ENCODE measurements at regions not wholly inside any gene's neighbourhood (a gene's known extent, or its start where the extent isn't known, plus 50 kb on each side); places are given as distances from the start of the nearest gene placed in this dataset.

DNA sequence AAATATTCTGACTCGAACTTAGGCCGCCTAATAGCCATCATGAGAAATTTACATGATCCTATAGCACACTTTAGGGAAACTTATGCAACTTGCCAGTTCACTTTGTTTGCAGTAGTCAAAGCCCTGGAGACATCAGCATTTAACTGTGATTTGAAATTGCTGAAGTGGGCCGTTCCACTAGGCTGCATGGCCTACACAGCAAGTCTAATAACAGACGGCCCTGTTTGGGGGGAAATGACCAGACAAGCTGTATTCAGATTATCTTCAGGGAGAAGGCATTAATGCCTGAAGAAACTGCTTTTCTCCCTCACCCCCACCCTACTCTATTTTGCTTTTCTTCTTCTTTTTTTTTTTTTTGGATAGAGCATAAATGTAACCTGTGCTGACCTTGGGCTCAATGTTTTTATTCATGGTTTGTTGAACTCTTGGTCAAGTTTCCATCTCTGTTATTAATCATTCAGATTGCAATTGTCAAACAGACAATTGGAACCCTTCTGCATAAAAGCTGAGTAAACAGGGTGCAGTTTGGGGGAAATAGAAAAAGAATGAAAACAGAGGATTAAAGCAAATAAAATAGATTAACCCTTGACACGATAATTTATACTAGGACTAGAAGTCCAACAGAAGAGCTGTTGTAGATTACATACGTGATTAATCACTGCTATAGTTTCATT lies 1928.2 kb upstream of the WWC1 start:
- H2AFZ ChIP-seq (ENCODE audit: insufficient read depth, low read depth, low read length, poor library complexity, severe bottlenecking) = no peak overlapping the region
- H4K20me1 ChIP-seq (ENCODE audit: insufficient read depth, low read length) = no peaks in the 10 kb centered on the region
- no peaks in the 10 kb centered on the region for H3K27me3 ChIP-seq (ENCODE audit: control insufficient read depth in 2 of 2, insufficient read depth in 2 of 2, low read length in 2 of 2)
- intact Hi-C loops (cut with micrococcal nuclease) = no loop called here
- no peak overlapping the region for H3K27ac ChIP-seq (ENCODE audit: low read depth in 1 of 2, low read length in 2 of 2)
- H3K36me3 Mint-ChIP-seq = no peaks in the 10 kb centered on the region
- H3K4me3 ChIP-seq (replicated peaks in 1 of 3; ENCODE audit: low read depth in 2 of 3, low read length in 3 of 3) = no peak overlapping the region
- peaks cover 2 to 9% (median 5%) of the 10 kb centered on the region in 7 donors for H3K9me3 Mint-ChIP-seq
- no peak overlapping the region for H3K27ac Mint-ChIP-seq
- no peaks in the 10 kb centered on the region for H3K4me1 ChIP-seq (ENCODE audit: control insufficient read depth in 1 of 2, insufficient read depth in 2 of 2, low read length in 2 of 2)
- H3K36me3 ChIP-seq (replicated peaks in 1 of 2; ENCODE audit: control insufficient read depth in 1 of 2, insufficient read depth in 2 of 2, low read length in 2 of 2) = no peaks in the 10 kb centered on the region
- H3K4me1 Mint-ChIP-seq = no peaks in the 10 kb centered on the region
- no peak overlapping the region for H3K9ac ChIP-seq (ENCODE audit: insufficient read depth, low read length, poor library complexity, severe bottlenecking)
- no CpG with 5 or more reads among the region's 6 CpGs for WGBS (ENCODE audit: insufficient coverage)
- no peak for DNase-seq
- H3K4me2 ChIP-seq (replicated peaks; ENCODE audit: extremely low read depth, low read length, poor library complexity, severe bottlenecking) = no peak overlapping the region
- peaks cover 6 to 11% of the 10 kb centered on the region in 2 donors for H3K9me3 ChIP-seq (replicated peaks in 1 of 2; ENCODE audit: control insufficient read depth in 1 of 2, insufficient read depth in 1 of 2, low read length in 2 of 2)
- TF ChIP-seq, protein P1, sequence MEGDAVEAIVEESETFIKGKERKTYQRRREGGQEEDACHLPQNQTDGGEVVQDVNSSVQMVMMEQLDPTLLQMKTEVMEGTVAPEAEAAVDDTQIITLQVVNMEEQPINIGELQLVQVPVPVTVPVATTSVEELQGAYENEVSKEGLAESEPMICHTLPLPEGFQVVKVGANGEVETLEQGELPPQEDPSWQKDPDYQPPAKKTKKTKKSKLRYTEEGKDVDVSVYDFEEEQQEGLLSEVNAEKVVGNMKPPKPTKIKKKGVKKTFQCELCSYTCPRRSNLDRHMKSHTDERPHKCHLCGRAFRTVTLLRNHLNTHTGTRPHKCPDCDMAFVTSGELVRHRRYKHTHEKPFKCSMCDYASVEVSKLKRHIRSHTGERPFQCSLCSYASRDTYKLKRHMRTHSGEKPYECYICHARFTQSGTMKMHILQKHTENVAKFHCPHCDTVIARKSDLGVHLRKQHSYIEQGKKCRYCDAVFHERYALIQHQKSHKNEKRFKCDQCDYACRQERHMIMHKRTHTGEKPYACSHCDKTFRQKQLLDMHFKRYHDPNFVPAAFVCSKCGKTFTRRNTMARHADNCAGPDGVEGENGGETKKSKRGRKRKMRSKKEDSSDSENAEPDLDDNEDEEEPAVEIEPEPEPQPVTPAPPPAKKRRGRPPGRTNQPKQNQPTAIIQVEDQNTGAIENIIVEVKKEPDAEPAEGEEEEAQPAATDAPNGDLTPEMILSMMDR (IDR thresholded peaks at IDR 0.05) = no peak
- H3K27me3 Mint-ChIP-seq (ENCODE audit: low read depth in 3 of 3) = no peaks in the 10 kb centered on the region
- no peak overlapping the region for H3K4me3 Mint-ChIP-seq
- H3K79me2 ChIP-seq (ENCODE audit: insufficient read depth, low read length) = no peaks in the 10 kb centered on the region

DNA sequence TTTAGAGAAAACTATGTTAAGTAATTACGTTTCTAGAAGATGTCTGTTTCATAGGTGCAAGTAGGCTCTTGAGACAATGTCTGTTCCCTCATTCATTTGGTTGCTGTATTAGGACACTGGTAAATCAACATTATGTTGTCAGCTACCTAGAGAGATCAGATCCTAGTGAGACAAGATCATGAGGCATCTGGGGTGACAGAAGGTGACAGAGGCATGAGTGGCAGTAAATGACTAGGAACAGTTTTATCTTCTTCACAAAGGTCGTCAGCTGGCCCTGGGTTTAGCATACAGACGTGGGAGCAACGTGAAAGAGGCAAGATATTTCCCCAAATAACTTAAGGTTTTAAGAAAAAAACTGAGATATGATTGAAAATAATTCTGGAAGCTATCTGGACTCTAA lies 1926.3 kb upstream of the WWC1 start:
- no peak overlapping the region for H3K4me3 ChIP-seq (replicated peaks in 1 of 3; ENCODE audit: low read depth in 2 of 3, low read length in 3 of 3)
- no peaks in the 10 kb centered on the region for H4K20me1 ChIP-seq (ENCODE audit: insufficient read depth, low read length)
- Mint-ChIP-seq H3K27ac (no peak overlapping the region), H3K36me3 (no peaks in the 10 kb centered on the region), H3K4me1 (no peaks in the 10 kb centered on the region), H3K4me3 (no peak overlapping the region), H3K27me3 (ENCODE audit: low read depth in 3 of 3) (no peaks in the 10 kb centered on the region), H3K9me3 (peaks cover 2 to 10% (median 4%) of the 10 kb centered on the region in 7 donors)
- intact Hi-C loops (cut with micrococcal nuclease) = no loop called here
- TF ChIP-seq, protein P1 (IDR thresholded peaks at IDR 0.05) = no peak
- no peaks in the 10 kb centered on the region for H3K27me3 ChIP-seq (ENCODE audit: control insufficient read depth in 2 of 2, insufficient read depth in 2 of 2, low read length in 2 of 2)
- H3K36me3 ChIP-seq (replicated peaks in 1 of 2; ENCODE audit: control insufficient read depth in 1 of 2, insufficient read depth in 2 of 2, low read length in 2 of 2) = no peaks in the 10 kb centered on the region
- H3K27ac ChIP-seq (ENCODE audit: low read depth in 1 of 2, low read length in 2 of 2) = no peak overlapping the region
- no peak for DNase-seq
- no peaks in the 10 kb centered on the region for H3K4me1 ChIP-seq (ENCODE audit: control insufficient read depth in 1 of 2, insufficient read depth in 2 of 2, low read length in 2 of 2)
- H3K9ac ChIP-seq (ENCODE audit: insufficient read depth, low read length, poor library complexity, severe bottlenecking) = no peak overlapping the region
- H3K9me3 ChIP-seq (replicated peaks in 1 of 2; ENCODE audit: control insufficient read depth in 1 of 2, insufficient read depth in 1 of 2, low read length in 2 of 2) = peaks cover 6 to 11% of the 10 kb centered on the region in 2 donors
- H3K79me2 ChIP-seq (ENCODE audit: insufficient read depth, low read length) = no peaks in the 10 kb centered on the region
- H2AFZ ChIP-seq (ENCODE audit: insufficient read depth, low read depth, low read length, poor library complexity, severe bottlenecking) = no peak overlapping the region
- H3K4me2 ChIP-seq (replicated peaks; ENCODE audit: extremely low read depth, low read length, poor library complexity, severe bottlenecking) = no peak overlapping the region
- WGBS (ENCODE audit: insufficient coverage) = no CpG with 5 or more reads among the region's 4 CpGs

All from CD14-positive monocyte (primary cell).